ENCODE measurements at regions not wholly inside any gene's neighbourhood (a gene's known extent, or its start where the extent isn't known, plus 50 kb on each side); places are given as distances from the start of the nearest gene placed in this dataset.

DNA sequence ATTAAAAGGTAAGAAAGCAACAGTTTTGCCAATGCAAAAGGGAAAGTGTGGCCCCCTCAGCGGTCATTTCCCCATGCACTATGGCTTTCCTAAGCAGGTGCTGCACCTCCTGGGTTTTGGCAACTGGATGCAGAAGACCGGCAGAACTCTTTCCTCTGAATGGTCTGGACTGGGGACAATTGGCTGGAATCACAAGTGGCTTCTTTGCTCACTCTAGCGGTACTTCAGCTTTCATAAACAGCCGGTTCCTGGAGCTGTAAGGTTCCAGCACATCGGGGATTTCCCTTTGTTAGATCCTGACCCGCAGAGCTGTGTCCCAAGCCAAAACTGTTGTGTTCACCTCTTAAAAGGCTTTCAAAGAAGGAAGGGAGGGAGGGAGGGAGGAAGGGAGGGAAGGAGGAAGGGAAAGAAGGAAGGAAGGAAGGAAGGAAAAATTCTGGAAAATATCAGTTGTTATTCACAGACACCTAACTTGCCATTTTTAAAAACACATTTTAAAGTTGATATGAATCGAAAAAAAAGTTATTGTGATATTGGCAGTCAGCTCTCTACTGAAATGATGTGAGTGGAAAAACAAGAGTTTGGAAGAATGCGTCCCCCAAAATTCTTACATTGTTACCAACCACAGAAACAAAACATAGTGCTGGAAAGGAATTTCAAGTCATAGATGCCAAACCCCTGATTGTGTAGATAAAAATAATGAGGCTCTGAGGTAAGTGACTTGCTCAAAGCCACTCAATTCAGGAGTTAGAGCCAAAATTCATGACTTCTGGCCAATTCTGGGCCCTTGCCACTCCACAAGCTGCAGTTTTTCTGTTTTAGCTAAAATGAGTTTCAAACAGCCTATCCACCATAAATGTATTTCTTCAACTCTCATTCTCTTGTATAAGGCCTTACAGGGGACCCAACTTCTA, 220.6 kb upstream of the HMGA2 start:
- ATAC-seq (peak; percentile 91 to 97), DNase-seq (peak; percentile 44)
- Histone ChIP-seq H3K27me3 (ENCODE audit: low read depth) (peaks cover 17% of the 10 kb centered on the region), H3K27ac (no peak overlapping the region), H3K9me3 (no peaks in the 10 kb centered on the region), H3K4me3 (no peak overlapping the region), H3K36me3 (no peaks in the 10 kb centered on the region), H3K4me1 (peaks cover 24% of the 10 kb centered on the region)
- TF ChIP-seq, protein P1, sequence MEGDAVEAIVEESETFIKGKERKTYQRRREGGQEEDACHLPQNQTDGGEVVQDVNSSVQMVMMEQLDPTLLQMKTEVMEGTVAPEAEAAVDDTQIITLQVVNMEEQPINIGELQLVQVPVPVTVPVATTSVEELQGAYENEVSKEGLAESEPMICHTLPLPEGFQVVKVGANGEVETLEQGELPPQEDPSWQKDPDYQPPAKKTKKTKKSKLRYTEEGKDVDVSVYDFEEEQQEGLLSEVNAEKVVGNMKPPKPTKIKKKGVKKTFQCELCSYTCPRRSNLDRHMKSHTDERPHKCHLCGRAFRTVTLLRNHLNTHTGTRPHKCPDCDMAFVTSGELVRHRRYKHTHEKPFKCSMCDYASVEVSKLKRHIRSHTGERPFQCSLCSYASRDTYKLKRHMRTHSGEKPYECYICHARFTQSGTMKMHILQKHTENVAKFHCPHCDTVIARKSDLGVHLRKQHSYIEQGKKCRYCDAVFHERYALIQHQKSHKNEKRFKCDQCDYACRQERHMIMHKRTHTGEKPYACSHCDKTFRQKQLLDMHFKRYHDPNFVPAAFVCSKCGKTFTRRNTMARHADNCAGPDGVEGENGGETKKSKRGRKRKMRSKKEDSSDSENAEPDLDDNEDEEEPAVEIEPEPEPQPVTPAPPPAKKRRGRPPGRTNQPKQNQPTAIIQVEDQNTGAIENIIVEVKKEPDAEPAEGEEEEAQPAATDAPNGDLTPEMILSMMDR (IDR thresholded peaks at IDR 0.05) = no peak
- intact Hi-C loops (cut with DNase I) = no loop called here

GRCh38 chr12:65605019-65605418, 219.3 kb upstream of the HMGA2 start:
- H3K27me3 ChIP-seq (ENCODE audit: low read depth) = peaks cover 5% of the 10 kb centered on the region
- no peaks in the 10 kb centered on the region for H3K36me3 ChIP-seq
- TF ChIP-seq, protein P1 (IDR thresholded peaks at IDR 0.05) = no peak
- DNase-seq (no peak), ATAC-seq (no peak)
- no peak overlapping the region for H3K27ac ChIP-seq
- intact Hi-C loops (cut with DNase I) = no loop called here
- H3K4me1 ChIP-seq = peaks cover 24% of the 10 kb centered on the region
- no peaks in the 10 kb centered on the region for H3K9me3 ChIP-seq
- H3K4me3 ChIP-seq = no peak overlapping the region

DNA sequence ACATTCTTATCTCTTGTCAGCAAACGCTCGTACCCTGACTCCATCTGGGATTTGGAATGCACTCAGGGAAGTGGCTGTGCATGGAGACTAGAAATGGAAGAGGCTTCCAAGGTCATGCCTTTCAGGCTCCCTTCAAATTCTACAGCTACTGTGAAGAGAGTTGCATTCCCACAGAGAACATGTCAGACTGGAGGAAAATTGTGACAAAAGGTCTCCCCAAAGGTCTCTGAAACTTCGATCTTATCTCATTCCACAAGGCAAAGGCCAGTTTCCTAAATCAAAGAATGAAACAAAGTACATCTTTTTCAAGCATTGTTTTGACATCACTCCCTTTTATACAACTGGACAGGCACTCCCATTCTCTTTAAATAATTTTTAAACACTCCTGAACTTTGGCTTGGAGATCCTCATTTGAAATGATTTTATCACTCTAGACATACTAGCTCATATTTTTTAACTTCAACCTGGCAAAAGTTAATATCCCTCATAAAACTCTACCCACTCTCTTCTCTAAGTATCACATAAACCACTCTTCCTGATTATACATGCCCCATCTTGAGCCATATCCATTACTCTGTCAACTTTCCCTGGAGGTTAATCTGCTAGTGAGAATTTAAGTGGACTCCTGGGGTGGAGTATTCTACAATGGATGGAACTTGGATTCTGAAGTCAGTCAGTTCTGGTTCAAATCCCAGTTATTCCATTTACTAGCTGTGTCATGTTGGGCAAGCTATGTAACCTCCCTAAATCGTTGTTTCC, 218.1 kb upstream of the HMGA2 start:
- H3K9me3 ChIP-seq = no peaks in the 10 kb centered on the region
- H3K27ac ChIP-seq = no peak overlapping the region
- intact Hi-C loops (cut with DNase I) = no loop called here
- H3K27me3 ChIP-seq (ENCODE audit: low read depth) = no peaks in the 10 kb centered on the region
- TF ChIP-seq, protein P1 (IDR thresholded peaks at IDR 0.05) = no peak
- DNase-seq (no peak), ATAC-seq (no peak)
- no peaks in the 10 kb centered on the region for H3K36me3 ChIP-seq
- H3K4me1 ChIP-seq = peaks cover 24% of the 10 kb centered on the region
- H3K4me3 ChIP-seq = no peak overlapping the region

DNA sequence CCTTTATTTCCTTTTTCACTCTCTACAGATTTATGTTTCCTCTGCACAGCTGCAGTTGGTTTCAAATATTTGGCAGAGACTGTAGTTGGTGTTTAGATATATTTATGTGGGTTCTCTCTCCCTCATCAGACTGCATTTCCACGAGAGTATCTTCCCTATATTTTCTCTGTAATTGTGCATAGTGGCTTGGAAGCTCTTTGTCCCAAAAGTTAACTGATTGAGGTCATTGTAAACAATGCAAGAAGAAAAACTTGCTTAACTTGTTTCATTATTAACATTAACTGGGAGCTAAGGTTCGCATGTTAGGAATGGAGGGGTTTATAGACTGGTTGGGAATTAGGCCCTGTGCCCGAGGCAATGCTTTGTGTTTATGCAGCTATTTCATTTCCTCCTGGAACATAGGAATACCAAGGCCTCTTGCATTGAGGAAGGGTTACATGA, 216.9 kb upstream of the HMGA2 start:
- DNase-seq = no peak
- Histone ChIP-seq H3K4me1 (peaks cover 16% of the 10 kb centered on the region), H3K36me3 (no peaks in the 10 kb centered on the region), H3K27me3 (ENCODE audit: low read depth) (peaks cover 6% of the 10 kb centered on the region), H3K27ac (no peak overlapping the region), H3K4me3 (no peak overlapping the region), H3K9me3 (no peaks in the 10 kb centered on the region)
- TF ChIP-seq, protein P1 (IDR thresholded peaks at IDR 0.05) = no peak
- ATAC-seq = no peak
- intact Hi-C loops (cut with DNase I) = no loop called here

DNA sequence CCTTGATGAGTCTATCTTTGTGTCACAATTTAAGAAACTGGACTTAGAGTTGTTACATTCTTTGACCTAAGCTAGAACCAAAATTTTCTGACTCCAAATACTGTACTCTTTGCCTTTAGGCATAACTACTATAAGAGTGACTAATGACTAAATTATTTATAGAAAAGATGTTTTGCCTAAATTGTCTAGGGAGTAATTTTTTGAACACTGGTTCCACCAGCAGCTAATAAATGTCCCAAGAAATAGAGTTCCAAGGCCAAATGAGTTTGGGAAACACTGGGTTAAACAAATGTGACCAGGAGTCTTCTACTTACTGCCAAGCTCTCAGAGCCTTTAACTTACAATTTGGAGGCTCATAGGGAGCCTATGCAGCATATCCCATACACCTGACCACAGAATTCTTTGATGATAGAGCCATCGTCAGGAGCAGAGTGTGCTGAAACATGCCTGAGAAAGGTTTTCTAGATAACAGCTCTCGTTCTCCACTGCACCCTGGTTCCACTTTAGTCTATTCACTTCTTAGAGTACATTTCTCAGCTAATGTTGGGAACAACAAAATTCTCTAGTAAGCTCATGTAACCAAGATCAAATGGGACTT, 215.9 kb upstream of the HMGA2 start:
- Histone ChIP-seq H3K36me3 (no peaks in the 10 kb centered on the region), H3K9me3 (no peaks in the 10 kb centered on the region), H3K27ac (no peak overlapping the region), H3K4me1 (peaks cover 6% of the 10 kb centered on the region), H3K4me3 (no peak overlapping the region), H3K27me3 (ENCODE audit: low read depth) (peaks cover 9% of the 10 kb centered on the region)
- TF ChIP-seq, protein P1 (IDR thresholded peaks at IDR 0.05) = no peak
- DNase-seq (no peak), ATAC-seq (no peak)
- intact Hi-C loops (cut with DNase I) = no loop called here

All from lower lobe of right lung (tissue), 2 donors.